Mucosa of stomach (tissue), 1 donor: ENCODE measurements at regions not wholly inside any gene's neighbourhood (a gene's known extent, or its start where the extent isn't known, plus 50 kb on each side); places are given as distances from the start of the nearest gene placed in this dataset.

Experiments used
- H3K27me3 ChIP-seq: one replicate; pipeline ENCODE4 v1.7.0; 2013; ENCODE audit warnings: mild to moderate bottlenecking, low read length; ENCODE audit not compliant: control insufficient read depth, insufficient read depth
- H3K36me3 ChIP-seq: one replicate; pipeline ENCODE4 v1.7.0; 2013; ENCODE audit warnings: low read length; ENCODE audit not compliant: control insufficient read depth, insufficient read depth
- H3K4me1 ChIP-seq: one replicate; pipeline ENCODE4 v1.7.0; 2013; ENCODE audit warnings: mild to moderate bottlenecking, low read length; ENCODE audit not compliant: control insufficient read depth, insufficient read depth
- H3K4me3 ChIP-seq: one replicate; pipeline ENCODE4 v1.7.0; 2013; ENCODE audit warnings: low read length
- H3K9ac ChIP-seq: one replicate; pipeline ENCODE4 v1.7.0; 2013; ENCODE audit warnings: mild to moderate bottlenecking, low read length, moderate library complexity
- H3K9me3 ChIP-seq: one replicate; pipeline ENCODE4 v1.7.0; 2013; ENCODE audit warnings: mild to moderate bottlenecking, low read length, moderate library complexity; ENCODE audit not compliant: control insufficient read depth
- donor health status: Pancreatic carcinoma.

DNA sequence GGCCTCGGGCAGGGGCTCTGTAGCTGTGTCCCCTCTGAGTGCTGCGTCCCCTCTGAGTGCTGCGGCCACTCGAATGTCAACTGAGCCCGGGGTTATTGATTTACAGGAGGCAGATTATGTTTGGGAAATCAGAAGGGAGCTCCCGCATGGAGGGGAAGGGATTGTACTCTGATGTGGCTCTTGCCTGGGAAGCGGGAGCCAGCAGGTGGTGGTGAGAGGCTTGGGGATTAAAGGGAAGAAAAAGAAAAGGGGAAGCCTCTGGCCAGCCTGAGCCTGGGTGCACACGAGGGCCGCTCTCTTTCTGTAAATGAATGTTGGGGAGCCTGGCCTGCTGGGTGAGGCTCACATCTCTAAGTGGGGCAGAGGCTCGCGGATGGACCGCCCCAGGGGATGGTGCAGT, 143.7 kb downstream of the AACS start:
- no peak overlapping the region for H3K4me3 ChIP-seq
- H3K4me1 ChIP-seq = no peaks in the 10 kb centered on the region
- no peak overlapping the region for H3K9ac ChIP-seq
- peaks cover 5% of the 10 kb centered on the region for H3K27me3 ChIP-seq
- H3K36me3 ChIP-seq = no peaks in the 10 kb centered on the region
- H3K9me3 ChIP-seq = no peaks in the 10 kb centered on the region

DNA sequence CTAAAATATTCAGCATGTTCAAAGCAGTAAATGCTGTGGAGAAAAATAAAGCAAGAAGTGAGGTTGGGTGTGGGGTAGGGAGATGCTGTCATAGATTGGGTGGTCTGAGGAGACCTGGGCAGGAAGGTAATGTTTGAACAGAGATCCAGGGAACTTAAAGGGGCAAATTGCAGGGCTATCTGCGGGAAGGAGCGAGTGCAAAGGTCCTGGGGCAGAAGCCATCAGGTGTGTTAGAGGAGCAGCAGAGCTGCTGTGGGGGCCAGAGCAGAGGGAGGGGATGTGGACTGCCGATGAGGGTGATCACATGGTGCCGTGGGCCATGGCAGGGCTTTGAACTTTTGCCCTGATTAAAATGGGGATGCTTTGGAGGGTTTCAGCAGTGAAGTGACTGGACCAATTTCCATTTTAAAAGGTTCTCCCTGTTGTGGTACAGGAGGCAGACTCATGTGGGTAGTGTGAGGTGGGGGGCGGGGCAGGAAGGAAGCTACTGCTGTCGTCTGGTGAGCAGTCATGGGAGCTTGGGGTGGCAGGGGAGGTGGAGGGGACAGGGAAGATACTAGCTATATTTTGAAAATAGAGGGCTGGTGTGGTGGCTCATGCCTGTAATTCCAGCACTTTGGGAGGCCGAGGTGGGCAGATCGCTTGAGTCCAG, 145.0 kb downstream of the AACS start:
- Histone ChIP-seq H3K36me3 (no peaks in the 10 kb centered on the region), H3K9ac (no peak overlapping the region), H3K27me3 (peaks cover 5% of the 10 kb centered on the region), H3K9me3 (no peaks in the 10 kb centered on the region), H3K4me1 (no peaks in the 10 kb centered on the region), H3K4me3 (no peak overlapping the region)

DNA sequence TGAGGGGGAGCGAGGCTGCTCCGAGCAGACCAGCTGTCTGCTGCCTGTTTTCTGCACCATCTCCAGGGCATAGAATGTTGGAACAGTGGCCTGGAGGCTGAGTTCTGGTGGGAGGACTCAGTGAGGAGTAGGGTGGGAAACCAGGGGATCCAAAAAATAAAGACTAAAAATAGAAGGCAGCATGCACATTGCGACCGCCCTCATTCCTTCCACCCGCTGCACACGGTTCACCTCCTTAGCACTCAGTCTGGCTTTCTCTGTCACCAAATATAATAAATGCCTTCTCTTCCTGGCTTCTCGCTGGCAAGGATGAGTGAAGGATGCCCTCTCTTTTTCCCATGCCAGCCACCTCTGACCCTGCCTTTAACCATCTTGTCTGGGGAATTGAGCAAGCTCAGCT, 146.2 kb downstream of the AACS start:
- H3K27me3 ChIP-seq = peaks cover 5% of the 10 kb centered on the region
- no peaks in the 10 kb centered on the region for H3K9me3 ChIP-seq
- no peak overlapping the region for H3K9ac ChIP-seq
- no peak overlapping the region for H3K4me3 ChIP-seq
- no peaks in the 10 kb centered on the region for H3K36me3 ChIP-seq
- no peaks in the 10 kb centered on the region for H3K4me1 ChIP-seq

DNA sequence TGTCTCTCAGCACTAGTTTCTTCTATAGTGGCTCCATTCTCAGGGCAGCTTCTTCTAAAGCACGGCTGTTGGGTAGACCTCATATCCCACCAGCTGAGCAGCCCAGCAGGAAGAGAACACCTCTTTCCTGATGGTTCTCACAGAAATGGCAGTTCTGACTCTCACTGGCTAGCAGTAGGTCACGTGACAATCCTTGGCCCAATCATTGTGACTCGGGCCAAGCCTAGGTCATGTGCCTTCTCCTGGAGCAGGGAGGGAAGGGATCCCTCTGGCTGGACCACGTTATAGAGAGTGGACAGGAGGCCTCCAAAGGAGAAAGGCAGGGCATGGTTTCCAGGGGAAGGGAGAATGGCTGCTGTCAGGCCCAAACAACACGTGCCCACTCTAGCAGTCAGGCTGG, 149.1 kb downstream of the AACS start:
- Histone ChIP-seq H3K36me3 (no peaks in the 10 kb centered on the region), H3K4me1 (no peaks in the 10 kb centered on the region), H3K4me3 (no peak overlapping the region), H3K9me3 (no peaks in the 10 kb centered on the region), H3K9ac (no peak overlapping the region), H3K27me3 (peaks cover 13% of the 10 kb centered on the region)

DNA sequence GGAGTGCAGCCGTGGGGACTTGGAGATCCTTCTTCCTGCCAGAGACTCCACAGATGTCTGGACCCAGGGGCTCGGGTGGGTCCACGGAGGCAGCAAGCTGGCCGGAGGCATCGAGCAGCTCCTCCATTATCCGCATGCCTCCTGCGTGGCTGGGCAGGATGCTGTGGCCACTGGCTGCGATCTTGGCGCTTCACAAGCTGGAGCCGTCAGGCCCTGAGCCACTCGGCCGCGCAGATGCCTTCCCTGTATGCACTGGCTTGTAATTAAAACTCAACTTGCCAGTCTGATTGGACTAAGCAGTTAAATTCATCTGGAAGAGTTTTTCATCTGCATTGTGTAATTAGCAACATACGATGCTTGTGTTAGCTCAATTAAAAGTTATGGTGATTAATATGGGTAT, 151.5 kb downstream of the AACS start:
- Histone ChIP-seq H3K4me1 (peaks cover 13% of the 10 kb centered on the region), H3K36me3 (no peaks in the 10 kb centered on the region), H3K27me3 (peaks cover 19% of the 10 kb centered on the region), H3K9ac (no peak overlapping the region), H3K9me3 (no peaks in the 10 kb centered on the region), H3K4me3 (no peak overlapping the region)

DNA sequence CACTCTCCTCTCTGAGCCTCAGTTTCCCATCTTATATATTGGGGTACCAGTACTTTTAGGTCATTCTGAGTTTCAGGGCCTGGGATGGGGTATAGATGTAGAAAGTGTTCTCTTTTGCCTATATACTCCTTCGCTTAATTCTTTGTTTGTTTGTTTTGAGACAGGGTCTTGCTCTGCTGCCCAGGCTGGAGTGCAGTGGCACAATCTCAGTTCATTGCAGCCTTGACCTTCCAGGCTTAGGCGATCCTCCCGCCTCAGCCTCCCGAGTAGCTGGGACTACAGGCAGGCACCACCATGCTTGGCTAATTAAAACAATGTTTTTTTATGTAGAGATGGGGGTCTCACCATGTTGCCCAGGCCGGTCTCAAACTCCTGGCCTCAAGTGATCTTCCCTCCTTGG, 152.1 kb downstream of the AACS start:
- H3K9me3 ChIP-seq = no peaks in the 10 kb centered on the region
- H3K4me1 ChIP-seq = peaks cover 13% of the 10 kb centered on the region
- H3K4me3 ChIP-seq = no peak overlapping the region
- H3K9ac ChIP-seq = no peak overlapping the region
- peaks cover 19% of the 10 kb centered on the region for H3K27me3 ChIP-seq
- H3K36me3 ChIP-seq = no peaks in the 10 kb centered on the region

DNA sequence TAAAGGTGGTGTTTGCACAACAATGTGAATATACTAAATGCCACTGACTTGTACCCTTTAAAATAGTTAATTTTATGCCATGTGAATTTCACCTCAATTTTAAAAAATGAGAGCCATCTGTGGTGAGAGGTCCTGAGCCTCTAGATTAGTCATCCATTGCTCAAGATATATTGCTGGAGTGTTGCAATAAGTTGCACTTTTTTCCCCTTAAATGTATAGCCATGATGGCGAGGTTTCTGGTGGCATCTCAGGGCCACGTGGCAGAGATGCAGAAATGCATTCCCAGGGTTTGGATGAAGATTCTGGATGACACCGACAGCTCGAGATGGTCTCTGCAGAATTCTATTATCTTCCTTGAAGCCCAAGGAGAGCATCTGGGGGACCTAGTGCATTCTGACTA, 153.7 kb downstream of the AACS start:
- H3K36me3 ChIP-seq = no peaks in the 10 kb centered on the region
- peaks cover 19% of the 10 kb centered on the region for H3K27me3 ChIP-seq
- H3K9me3 ChIP-seq = no peaks in the 10 kb centered on the region
- H3K4me1 ChIP-seq = peaks cover 13% of the 10 kb centered on the region
- H3K4me3 ChIP-seq = no peak overlapping the region
- H3K9ac ChIP-seq = no peak overlapping the region

DNA sequence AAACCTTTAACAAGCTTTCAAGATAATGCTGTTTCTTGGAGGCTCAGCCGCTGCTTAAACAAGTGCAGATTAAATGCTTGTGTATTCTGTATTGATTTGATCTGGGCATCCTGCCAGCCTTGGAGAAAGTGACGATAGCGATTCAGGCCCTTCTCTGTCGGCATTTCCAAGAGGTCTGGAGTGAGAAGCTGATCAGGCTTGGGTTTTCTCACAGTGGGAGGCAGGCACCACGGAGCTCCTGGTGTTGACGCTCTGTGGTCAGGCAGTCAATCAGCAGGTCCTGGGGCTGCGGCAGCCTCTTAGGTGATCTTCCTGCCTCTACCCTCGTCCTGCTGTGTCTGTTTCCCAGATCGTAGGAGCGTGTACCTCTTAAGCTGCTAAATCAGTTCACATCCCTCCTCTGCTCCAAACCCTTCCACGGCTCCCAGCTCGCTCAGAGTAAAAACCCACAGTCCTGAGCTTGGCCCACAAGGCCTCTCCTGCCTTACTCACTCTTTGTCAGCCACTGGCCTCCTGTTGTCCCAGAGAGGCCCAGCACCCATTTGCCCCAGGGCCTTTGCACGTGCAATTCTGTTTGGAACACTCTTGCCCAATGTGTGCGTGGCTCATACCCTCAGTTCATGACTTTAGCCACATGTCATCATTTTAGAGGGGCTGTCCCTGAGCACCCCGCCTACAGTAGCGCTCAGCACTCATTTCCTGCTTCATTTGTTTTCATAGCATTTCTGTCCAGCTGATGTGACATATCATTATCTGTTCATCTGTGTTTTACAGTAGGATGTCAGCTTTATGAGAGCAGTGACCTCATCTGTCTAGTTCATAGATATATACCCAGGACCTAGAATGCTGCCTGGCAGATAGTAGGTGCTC, 155.4 kb downstream of the AACS start:
- H3K9ac ChIP-seq = no peak overlapping the region
- no peaks in the 10 kb centered on the region for H3K36me3 ChIP-seq
- H3K9me3 ChIP-seq = no peaks in the 10 kb centered on the region
- H3K4me1 ChIP-seq = peaks cover 13% of the 10 kb centered on the region
- no peak overlapping the region for H3K4me3 ChIP-seq
- H3K27me3 ChIP-seq = peaks cover 19% of the 10 kb centered on the region

DNA sequence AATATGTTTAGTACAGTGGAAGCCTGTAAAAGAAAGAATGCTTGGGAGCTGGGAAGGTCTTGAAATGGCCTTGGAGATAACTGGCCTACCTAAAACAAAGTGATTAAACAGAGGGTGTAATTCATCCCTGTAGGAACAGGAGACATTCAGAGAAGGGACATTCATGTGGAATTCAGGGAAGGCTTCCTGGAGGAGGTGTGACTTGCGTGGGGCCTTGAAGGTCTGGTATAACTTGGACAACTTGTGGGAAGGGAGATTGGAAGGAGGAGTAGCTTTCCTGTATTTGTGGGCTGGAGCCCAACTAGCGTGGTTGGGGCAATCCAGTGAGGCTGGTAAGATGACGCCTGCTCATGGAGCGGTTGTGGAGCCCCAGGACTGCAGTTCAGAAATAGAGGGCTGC, 156.4 kb downstream of the AACS start:
- Histone ChIP-seq H3K9me3 (no peaks in the 10 kb centered on the region), H3K4me1 (peaks cover 13% of the 10 kb centered on the region), H3K4me3 (no peak overlapping the region), H3K36me3 (no peaks in the 10 kb centered on the region), H3K27me3 (peaks cover 19% of the 10 kb centered on the region), H3K9ac (no peak overlapping the region)

DNA sequence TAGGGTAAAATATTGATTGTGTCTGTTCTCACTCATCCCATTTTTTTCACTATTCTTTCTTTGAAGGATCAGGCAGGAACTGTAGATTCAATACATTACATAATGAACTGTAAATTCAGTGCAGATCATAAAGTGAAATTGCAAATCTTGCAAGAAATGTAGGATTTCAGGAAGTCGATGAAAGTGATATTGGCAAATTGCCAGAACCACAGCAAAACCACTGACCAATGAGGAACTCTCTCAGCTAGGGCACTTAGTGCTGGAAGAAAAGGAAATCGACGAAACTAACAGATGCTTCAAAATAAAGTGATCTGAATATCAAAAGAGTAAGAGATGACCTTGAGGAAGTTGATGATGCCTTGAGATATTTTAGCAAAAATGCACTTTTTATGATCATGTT, 157.6 kb downstream of the AACS start:
- H3K9ac ChIP-seq = no peak overlapping the region
- no peaks in the 10 kb centered on the region for H3K9me3 ChIP-seq
- H3K4me3 ChIP-seq = no peak overlapping the region
- H3K27me3 ChIP-seq = peaks cover 19% of the 10 kb centered on the region
- H3K36me3 ChIP-seq = no peaks in the 10 kb centered on the region
- H3K4me1 ChIP-seq = peaks cover 13% of the 10 kb centered on the region

DNA sequence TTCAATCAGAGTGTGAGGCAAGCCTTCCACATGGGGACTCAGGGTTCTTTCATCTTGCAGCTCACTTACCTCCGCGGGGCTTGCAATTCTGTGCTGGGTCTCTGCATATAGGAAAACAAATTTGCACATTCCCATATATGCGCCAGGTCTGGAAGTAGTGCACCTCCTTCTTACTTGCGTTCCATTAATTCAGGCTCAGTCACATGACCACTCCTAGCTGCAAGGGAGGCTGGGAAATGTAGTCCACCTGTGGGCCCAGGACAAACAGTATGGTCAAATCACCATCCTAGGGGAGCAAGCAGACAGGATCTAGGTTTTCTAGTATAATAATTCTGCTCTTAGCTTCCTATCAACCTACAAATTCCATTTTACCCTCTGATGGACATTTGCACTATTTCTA, 160.4 kb downstream of the AACS start:
- Histone ChIP-seq H3K9me3 (no peaks in the 10 kb centered on the region), H3K4me1 (peaks cover under 1% of the 10 kb centered on the region), H3K27me3 (peaks cover 8% of the 10 kb centered on the region), H3K36me3 (no peaks in the 10 kb centered on the region), H3K4me3 (no peak overlapping the region), H3K9ac (no peak overlapping the region)

DNA sequence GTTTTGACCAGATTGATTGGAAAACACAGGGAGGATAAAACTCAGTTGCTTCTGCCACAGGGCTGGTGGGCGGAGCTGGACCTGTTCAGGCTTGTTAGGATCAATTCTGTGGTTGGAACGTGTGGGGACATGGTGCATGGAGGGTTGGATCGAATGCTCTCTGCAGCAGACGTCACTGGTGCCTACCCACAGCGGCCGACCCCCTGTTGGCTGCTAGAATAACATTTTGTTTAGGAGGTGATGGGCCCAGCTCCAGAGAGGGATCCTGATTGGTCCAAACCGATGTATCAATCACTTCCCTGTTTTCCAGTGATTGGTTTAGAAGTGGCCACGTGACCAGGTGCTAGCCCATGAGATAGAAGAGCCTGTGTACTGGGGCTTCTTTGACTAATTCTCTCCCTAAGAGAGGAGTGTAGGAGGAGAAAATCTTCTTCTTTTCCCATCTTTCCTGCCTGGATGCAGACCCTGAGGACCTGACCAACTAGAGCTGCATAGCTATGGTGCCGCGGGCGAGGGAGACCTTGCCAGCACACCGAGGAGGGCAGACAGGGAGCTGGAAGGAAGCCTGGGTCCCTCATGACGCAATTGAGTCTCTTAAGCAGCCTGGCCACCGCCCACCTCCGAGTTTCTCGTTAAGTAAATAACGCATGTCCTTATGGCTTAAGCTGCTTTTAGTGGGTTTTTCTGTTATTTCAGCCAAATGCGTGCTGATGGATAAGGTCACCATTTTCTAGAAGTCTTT, 163.5 kb downstream of the AACS start:
- Histone ChIP-seq H3K36me3 (no peaks in the 10 kb centered on the region), H3K4me3 (no peak overlapping the region), H3K4me1 (no peaks in the 10 kb centered on the region), H3K9ac (no peak overlapping the region), H3K27me3 (no peaks in the 10 kb centered on the region), H3K9me3 (no peaks in the 10 kb centered on the region)
